ENCODE measurements at regions not wholly inside any gene's neighbourhood (a gene's known extent, or its start where the extent isn't known, plus 50 kb on each side); places are given as distances from the start of the nearest gene placed in this dataset.
"Not testable (repeated sequence)": the region's sequence is repeated elsewhere in the genome, so short reads cannot be mapped to it uniquely, and the experiment has no call there.

DNA sequence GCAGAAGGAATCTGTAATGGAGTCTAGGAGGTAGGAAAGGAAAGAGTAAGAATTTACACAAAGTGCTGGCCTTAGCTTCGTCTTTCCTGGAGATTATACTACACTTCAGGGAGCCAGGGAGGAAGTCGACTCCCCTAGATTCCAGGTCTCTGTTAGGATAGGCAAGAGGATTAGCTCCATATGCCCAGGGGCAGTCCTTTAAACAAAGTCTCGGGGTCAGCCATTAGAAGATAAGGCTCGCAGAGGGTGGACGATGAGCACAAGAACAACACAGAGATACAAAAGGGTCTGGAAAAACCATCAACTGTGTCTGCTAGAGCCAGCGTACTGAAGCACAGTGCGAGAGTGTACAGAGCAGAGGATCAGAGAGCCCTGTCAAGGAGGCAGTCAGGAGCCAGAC lies 344.7 kb upstream of the TNC start:
- Histone ChIP-seq H3K4me1 (no peaks in the 10 kb centered on the region), H3K27me3 (no peaks in the 10 kb centered on the region), H3K9me3 (no peaks in the 10 kb centered on the region), H3K36me3 (no peaks in the 10 kb centered on the region), H3K27ac (no peak overlapping the region), H3K4me3 (no peak overlapping the region)
- 81 to 90% methylated on average over 5 to 7 of the region's 7 CpGs for WGBS, 2 donors (ENCODE audit: low coverage in 1 of 2)
- ATAC-seq, result no peak
- TF ChIP-seq EP300 (IDR thresholded peaks at IDR 0.05), result no peak
- no peak for TF ChIP-seq POLR2AphosphoS5 (IDR thresholded peaks at IDR 0.05)
- TF ChIP-seq POLR2A (IDR thresholded peaks at IDR 0.05), result no peak
- TF ChIP-seq, protein P1, sequence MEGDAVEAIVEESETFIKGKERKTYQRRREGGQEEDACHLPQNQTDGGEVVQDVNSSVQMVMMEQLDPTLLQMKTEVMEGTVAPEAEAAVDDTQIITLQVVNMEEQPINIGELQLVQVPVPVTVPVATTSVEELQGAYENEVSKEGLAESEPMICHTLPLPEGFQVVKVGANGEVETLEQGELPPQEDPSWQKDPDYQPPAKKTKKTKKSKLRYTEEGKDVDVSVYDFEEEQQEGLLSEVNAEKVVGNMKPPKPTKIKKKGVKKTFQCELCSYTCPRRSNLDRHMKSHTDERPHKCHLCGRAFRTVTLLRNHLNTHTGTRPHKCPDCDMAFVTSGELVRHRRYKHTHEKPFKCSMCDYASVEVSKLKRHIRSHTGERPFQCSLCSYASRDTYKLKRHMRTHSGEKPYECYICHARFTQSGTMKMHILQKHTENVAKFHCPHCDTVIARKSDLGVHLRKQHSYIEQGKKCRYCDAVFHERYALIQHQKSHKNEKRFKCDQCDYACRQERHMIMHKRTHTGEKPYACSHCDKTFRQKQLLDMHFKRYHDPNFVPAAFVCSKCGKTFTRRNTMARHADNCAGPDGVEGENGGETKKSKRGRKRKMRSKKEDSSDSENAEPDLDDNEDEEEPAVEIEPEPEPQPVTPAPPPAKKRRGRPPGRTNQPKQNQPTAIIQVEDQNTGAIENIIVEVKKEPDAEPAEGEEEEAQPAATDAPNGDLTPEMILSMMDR (IDR thresholded peaks at IDR 0.05), result no peak

- Histone ChIP-seq H3K4me1 (no peaks in the 10 kb centered on the region), H3K27ac (no peak overlapping the region), H3K36me3 (no peaks in the 10 kb centered on the region), H3K4me3 (no peak overlapping the region), H3K27me3 (no peaks in the 10 kb centered on the region), H3K9me3 (peaks cover 0 to 12% (median 0%) of the 10 kb centered on the region in 3 donors)
- ATAC-seq, result no peak
- TF ChIP-seq, protein P1 (IDR thresholded peaks at IDR 0.05), result no peak
- TF ChIP-seq POLR2A (IDR thresholded peaks at IDR 0.05) (no peak), POLR2AphosphoS5 (IDR thresholded peaks at IDR 0.05) (no peak), EP300 (IDR thresholded peaks at IDR 0.05) (no peak)
- 57 to 64% methylated on average over 5 to 7 of the region's 7 CpGs for WGBS, 2 donors (ENCODE audit: low coverage in 1 of 2)
Measured at GRCh38 chr9:115466756-115467155, 348.8 kb upstream of the TNC start.

DNA sequence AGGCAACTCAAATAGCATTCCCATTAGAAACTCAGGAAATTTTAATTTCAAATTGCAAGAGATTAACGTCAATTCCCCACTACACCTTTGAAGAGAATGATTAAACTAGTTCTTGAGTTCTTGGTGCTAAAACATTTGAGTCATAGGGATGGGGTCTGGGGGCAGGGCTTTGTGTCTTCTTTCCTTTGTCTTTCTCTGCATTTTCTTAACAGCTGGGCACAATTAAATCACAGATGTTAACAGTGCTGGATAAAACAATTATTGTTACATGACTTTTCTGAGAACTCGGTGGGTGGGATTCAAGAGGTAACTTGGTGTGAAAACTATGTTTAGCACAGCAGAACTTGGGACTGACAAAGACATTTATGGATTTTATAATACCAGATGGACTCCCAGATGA lies 351.9 kb upstream of the TNC start:
- TF ChIP-seq POLR2AphosphoS5 (IDR thresholded peaks at IDR 0.05) (no peak), POLR2A (IDR thresholded peaks at IDR 0.05) (no peak), EP300 (IDR thresholded peaks at IDR 0.05) (no peak)
- TF ChIP-seq, protein P1 (IDR thresholded peaks at IDR 0.05), result no peak
- Histone ChIP-seq H3K27me3 (no peaks in the 10 kb centered on the region), H3K4me1 (no peaks in the 10 kb centered on the region), H3K36me3 (no peaks in the 10 kb centered on the region), H3K4me3 (no peak overlapping the region), H3K27ac (no peak overlapping the region), H3K9me3 (peaks cover 0 to 12% (median 0%) of the 10 kb centered on the region in 3 donors)
- WGBS, 2 donors (ENCODE audit: low coverage in 1 of 2), result 74 to 97% methylated on average over 2 of the region's 2 CpGs
- no peak for ATAC-seq

GRCh38 chr9:115473032-115473431 lies 355.1 kb upstream of the TNC start:
- not testable (repeated sequence) for H3K9me3 ChIP-seq, ATAC-seq, H3K27ac ChIP-seq, H3K4me1 ChIP-seq, H3K27me3 ChIP-seq, H3K36me3 ChIP-seq, H3K4me3 ChIP-seq
- WGBS, 2 donors (ENCODE audit: low coverage in 1 of 2), result 100% methylated on average over 2 of the region's 3 CpGs

GRCh38 chr9:115481769-115482168 lies 363.8 kb upstream of the TNC start:
- H3K4me1 ChIP-seq, result no peaks in the 10 kb centered on the region
- 63 to 94% methylated on average over 2 of the region's 2 CpGs for WGBS, 2 donors (ENCODE audit: low coverage in 1 of 2)
- TF ChIP-seq, protein P1 (IDR thresholded peaks at IDR 0.05), result no peak
- no peak for TF ChIP-seq POLR2A (IDR thresholded peaks at IDR 0.05)
- no peak for TF ChIP-seq POLR2AphosphoS5 (IDR thresholded peaks at IDR 0.05)
- no peak for TF ChIP-seq EP300 (IDR thresholded peaks at IDR 0.05)
- no peaks in the 10 kb centered on the region for H3K27me3 ChIP-seq
- H3K27ac ChIP-seq, result no peak overlapping the region
- H3K36me3 ChIP-seq, result no peaks in the 10 kb centered on the region
- H3K9me3 ChIP-seq, result no peaks in the 10 kb centered on the region
- no peak for ATAC-seq
- no peak overlapping the region for H3K4me3 ChIP-seq
